IMR-90 (cell line): ENCODE measurements at regions not wholly inside any gene's neighbourhood (a gene's known extent, or its start where the extent isn't known, plus 50 kb on each side); places are given as distances from the start of the nearest gene placed in this dataset.

Experiments
- ATAC-seq: fragments of 200-7000 bp; cut with Tn5 transposase; 2 replicates; pipeline ENCODE4 v1.9.1; 2020; ENCODE audit warnings: low read depth, mild to moderate bottlenecking, moderate library complexity
- BruUV-seq: library from RNA; stranded (reverse); fragments of 400-500 nt; replicated peaks from 2 replicates; lab custom pipeline; 2021; lab: Mats Ljungman, UMichigan
- CTCF ChIA-PET: fragments of 300-600 bp; formaldehyde crosslinking; extraction: SDS; loops from one replicate; lab custom pipeline; 2021; ENCODE audit warnings: antibody characterized with exemption; lab: Yijun Ruan, JAX
- POLR2A ChIA-PET: fragments of 300-600 bp; sonication (Branson Sonifier 250); formaldehyde crosslinking; loops from one replicate; lab custom pipeline; 2022; ENCODE audit warnings: antibody characterized with exemption; ENCODE audit not compliant: unreplicated experiment; lab: Charles Lee
- DNase-seq: peaks from one replicate; pipeline ENCODE4 v3.0.0; 2013
- H2AFZ ChIP-seq: replicated peaks from 2 replicates; pipeline ENCODE3; 2013; ENCODE audit warnings: low read length, mild to moderate bottlenecking; ENCODE audit not compliant: poor library complexity
- H2AK5ac ChIP-seq: 2 replicates; pipeline ENCODE4 v1.6.1; 2013; ENCODE audit warnings: low read depth, low read length, inconsistent platforms
- H2AK9ac ChIP-seq: replicated peaks from 2 replicates; pipeline ENCODE3; 2013; ENCODE audit warnings: mild to moderate bottlenecking, low read depth, low read length, moderate library complexity; ENCODE audit not compliant: poor library complexity
- H2BK120ac ChIP-seq: 2 replicates; pipeline ENCODE4 v1.6.1; 2013; ENCODE audit warnings: low read depth, low read length, inconsistent platforms
- H2BK15ac ChIP-seq: 3 replicates; pipeline ENCODE4 v1.6.1; 2013; ENCODE audit warnings: low read depth, low read length, inconsistent platforms
- H2BK20ac ChIP-seq: 2 replicates; pipeline ENCODE4 v1.6.1; 2013; ENCODE audit warnings: low read depth, mild to moderate bottlenecking, inconsistent platforms, low read length, moderate library complexity
- H2BK5ac ChIP-seq: 2 replicates; pipeline ENCODE4 v1.6.1; 2013; ENCODE audit warnings: mild to moderate bottlenecking, low read depth, low read length, inconsistent platforms; ENCODE audit not compliant: poor library complexity, severe bottlenecking
- H3K14ac ChIP-seq: replicated peaks from 2 replicates; pipeline ENCODE4 v1.6.1; 2013; ENCODE audit warnings: low read depth, low read length, inconsistent platforms
- H3K18ac ChIP-seq: 2 replicates; pipeline ENCODE4 v1.6.1; 2013; ENCODE audit warnings: low read depth, low read length, control low read depth
- H3K23ac ChIP-seq: 2 replicates; pipeline ENCODE4 v1.6.1; 2013; ENCODE audit warnings: low read depth, low read length, inconsistent platforms
- H3K27ac ChIP-seq: 2 replicates; pipeline ENCODE4 v1.5.1; 2013; ENCODE audit warnings: mild to moderate bottlenecking, control low read depth, low read length; ENCODE audit not compliant: insufficient read depth
- H3K27me3 ChIP-seq: 2 replicates; pipeline ENCODE4 v1.6.1; 2013; ENCODE audit warnings: low read length; ENCODE audit not compliant: control insufficient read depth, insufficient read depth
- H3K36me3 ChIP-seq: 2 replicates; pipeline ENCODE4 v1.6.1; 2013; ENCODE audit warnings: low read length, mixed read lengths; ENCODE audit not compliant: control insufficient read depth, insufficient read depth
- H3K4ac ChIP-seq: 2 replicates; pipeline ENCODE4 v1.6.1; 2013; ENCODE audit warnings: low read depth, low read length, inconsistent platforms
- H3K4me1 ChIP-seq: 2 replicates; pipeline ENCODE4 v1.6.1; 2013; ENCODE audit warnings: low read length, mixed read lengths; ENCODE audit not compliant: control insufficient read depth, insufficient read depth
- H3K4me2 ChIP-seq: 2 replicates; pipeline ENCODE4 v1.6.1; 2013; ENCODE audit warnings: low read depth, mild to moderate bottlenecking, control low read depth, low read length, moderate library complexity
- H3K4me3 ChIP-seq: 2 replicates; pipeline ENCODE4 v1.5.1; 2013; ENCODE audit warnings: low read depth, mild to moderate bottlenecking, control low read depth, low read length, moderate library complexity; ENCODE audit not compliant: insufficient read depth
- H3K56ac ChIP-seq: 2 replicates; pipeline ENCODE4 v1.6.1; 2013; ENCODE audit warnings: low read length, inconsistent platforms; ENCODE audit not compliant: insufficient read depth; ENCODE audit errors: extremely low read depth
- H3K79me1 ChIP-seq, 2 experiments: 2 replicates each; pipeline ENCODE4 v1.6.1; 2013; ENCODE audit warnings: low read length in 2 of 2, inconsistent platforms in 1 of 2, low read depth in 1 of 2
- H3K9ac ChIP-seq: 2 replicates; pipeline ENCODE4 v1.6.1; 2013; ENCODE audit warnings: low read depth, low read length, control low read depth
- H3K9me1 ChIP-seq: 2 replicates; pipeline ENCODE4 v1.6.1; 2013; ENCODE audit warnings: low read length, inconsistent platforms; ENCODE audit not compliant: insufficient read depth
- H3K9me3 ChIP-seq: 2 replicates; pipeline ENCODE4 v1.6.1; 2013; ENCODE audit warnings: low read length; ENCODE audit not compliant: control insufficient read depth, insufficient read depth
- H4K20me1 ChIP-seq: 2 replicates; pipeline ENCODE4 v1.6.1; 2013; ENCODE audit warnings: low read length, inconsistent platforms; ENCODE audit not compliant: insufficient read depth
- H4K5ac ChIP-seq: 2 replicates; pipeline ENCODE4 v1.6.1; 2013; ENCODE audit warnings: mild to moderate bottlenecking, low read depth, low read length, control low read depth
- H4K8ac ChIP-seq, 2 experiments: 2 replicates each; pipeline ENCODE4 v1.6.1; 2013; ENCODE audit warnings: low read depth in 2 of 2, low read length in 2 of 2, control low read depth in 1 of 2, inconsistent platforms in 1 of 2
- H4K91ac ChIP-seq: 2 replicates; pipeline ENCODE4 v1.6.1; 2013; ENCODE audit warnings: low read depth, low read length, inconsistent platforms; ENCODE audit not compliant: insufficient read depth
- NFE2L2 ChIP-seq: fragments of 150-350 bp; IDR thresholded peaks from 2 replicates; pipeline ENCODE4 v1.6.1; 2016; ENCODE audit warnings: low read depth, mild to moderate bottlenecking, low read length
- SMC3 ChIP-seq: fragments of 150-350 bp; IDR thresholded peaks from 2 replicates; pipeline ENCODE4 v1.6.1; 2016; ENCODE audit warnings: low read depth, mild to moderate bottlenecking, antibody characterized with exemption, low read length, moderate library complexity
- WGBS, 2 experiments: methylation state at CpG; one replicate each; pipeline versions ENCODE4 v1.1.5 to v1.1.7; 2013; ENCODE audit warnings: missing lambda C conversion rate in 2 of 2; ENCODE audit not compliant: insufficient read length in 1 of 2; ENCODE audit errors: extremely low coverage in 2 of 2; 5-methylcytosine and 5-hydroxymethylcytosine counted together
- dilution Hi-C: fragments of 300-500 bp; cut with HindIII; formaldehyde crosslinking; loops from one replicate; pipeline ENCODE4 v1.14.3; 2018; ENCODE audit warnings: low sequenced_read_pairs; ENCODE audit not compliant: unreplicated experiment
- in situ Hi-C: fragments of 300-500 bp; cut with MboI; formaldehyde crosslinking; loops from 3 replicates; pipeline ENCODE4 v1.14.3; 2019; ENCODE audit warnings: low sequenced_read_pairs, inconsistent platforms, mixed read lengths
- intact Hi-C: fragments of 100-400 bp; cut with micrococcal nuclease; formaldehyde crosslinking; loops from 2 replicates; pipeline ENCODE4 v1.10.0; 2022

DNA sequence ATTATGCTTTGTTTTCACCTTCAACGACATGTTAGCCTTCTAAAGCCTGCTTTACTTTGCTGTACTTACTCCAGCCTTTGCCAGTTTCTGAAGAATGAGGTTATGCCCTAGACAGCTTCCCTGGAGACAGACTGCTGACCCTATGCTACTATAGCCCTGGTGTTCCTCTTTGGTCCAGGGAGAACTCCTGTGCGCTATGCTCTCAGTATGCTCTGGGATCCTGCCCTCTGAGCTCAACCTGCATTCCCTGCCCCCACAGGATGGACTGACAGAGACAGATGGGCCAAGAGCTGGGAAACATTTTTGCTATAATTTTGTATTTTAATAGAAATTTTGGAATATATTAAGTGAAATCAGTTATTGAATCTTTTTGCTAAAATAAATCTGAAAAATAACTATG is 425.9 kb downstream of the TMA16 start:
- H3K27me3 ChIP-seq, result no peaks in the 10 kb centered on the region
- no TSS peak for BruUV-seq
- no peak overlapping the region for H2BK20ac ChIP-seq
- no peak overlapping the region for H3K4ac ChIP-seq
- no peak overlapping the region for H2BK5ac ChIP-seq
- H3K23ac ChIP-seq, result no peak overlapping the region
- POLR2A ChIA-PET, result no interaction called here
- no peak overlapping the region for H2AK5ac ChIP-seq
- H3K9ac ChIP-seq, result no peak overlapping the region
- no peaks in the 10 kb centered on the region for H3K4me1 ChIP-seq
- no peak overlapping the region for H4K8ac ChIP-seq
- no CpG with 5 or more reads among the region's 2 CpGs for WGBS, 2 experiments
- dilution Hi-C loops, result no loop called here
- no peak overlapping the region for H3K56ac ChIP-seq
- intact Hi-C loops, result no loop called here
- no peak overlapping the region for H3K18ac ChIP-seq
- H3K9me1 ChIP-seq, result no peaks in the 10 kb centered on the region
- no peaks in the 10 kb centered on the region for H3K36me3 ChIP-seq
- no peaks in the 10 kb centered on the region for H4K20me1 ChIP-seq
- no peak overlapping the region for H3K27ac ChIP-seq
- no peak overlapping the region for H3K4me2 ChIP-seq
- no peak for ATAC-seq
- no peak for TF ChIP-seq NFE2L2
- no peak for TF ChIP-seq SMC3
- no peak overlapping the region for H3K14ac ChIP-seq
- no peak overlapping the region for H2BK120ac ChIP-seq
- CTCF ChIA-PET, result no interaction called here
- no peak overlapping the region for H2AK9ac ChIP-seq
- no peak overlapping the region for H2BK15ac ChIP-seq
- no peak overlapping the region for H3K4me3 ChIP-seq
- no peak overlapping the region for H2AFZ ChIP-seq
- no peak for DNase-seq
- H4K91ac ChIP-seq, result no peak overlapping the region
- peaks cover 4% of the 10 kb centered on the region; the same call in 1 of the 2 replicates for H3K9me3 ChIP-seq
- H4K5ac ChIP-seq, result no peak overlapping the region
- no peaks in the 10 kb centered on the region for H3K79me1 ChIP-seq
- in situ Hi-C loops, result no loop called here
